B cell (primary cell): ENCODE measurements at regions not wholly inside any gene's neighbourhood (a gene's known extent, or its start where the extent isn't known, plus 50 kb on each side); places are given as distances from the start of the nearest gene placed in this dataset.

Experiments used
- ATAC-seq: fragments of 200-7000 bp; cut with Tn5 transposase; one replicate; pipeline ENCODE4 v1.10.0; 2021; ENCODE audit warnings: low read depth, mild to moderate bottlenecking, moderate number of reproducible peaks, moderate library complexity
- CTCF ChIA-PET: fragments of 350-600 bp; sonication (Branson Sonifier 250); formaldehyde crosslinking; loops from one replicate; lab custom pipeline; 2021; ENCODE audit warnings: antibody characterized with exemption, inconsistent platforms; lab: Charles Lee
- POLR2A ChIA-PET: fragments of 350-600 bp; sonication (Branson Sonifier 250); formaldehyde crosslinking; loops from one replicate; lab custom pipeline; 2021; ENCODE audit warnings: antibody characterized with exemption; lab: Charles Lee
- DNase-seq: peaks from one replicate; pipeline ENCODE4 v3.0.0; 2013
- H2AFZ ChIP-seq: 2 replicates; pipeline ENCODE4 v1.6.1; 2012; ENCODE audit warnings: mild to moderate bottlenecking, low read depth, low read length; ENCODE audit not compliant: insufficient read depth, poor library complexity, severe bottlenecking
- H3K27ac ChIP-seq, 2 donors: 1 replicate in 1 of 2; 2 replicates in 1 of 2; pipeline ENCODE4 v1.5.1; 2012 to 2013; ENCODE audit warnings: low read length in 2 of 2, mild to moderate bottlenecking in 2 of 2, moderate library complexity in 1 of 2
- H3K27me3 ChIP-seq, 4 experiments: fragments of 200-600 bp in 1 of 4; sonication (generic) in 1 of 4; replicated peaks in 1 of 4; 1 replicate in 2 of 4; 2 replicates in 2 of 4; pipeline versions ENCODE4 v1.6.1 to v1.7.0; 2013 to 2016; ENCODE audit warnings: low read length in 3 of 4, mild to moderate bottlenecking in 2 of 4, mixed read lengths in 1 of 4, moderate library complexity in 1 of 4; ENCODE audit not compliant: insufficient read depth in 4 of 4, control insufficient read depth in 3 of 4; ENCODE audit errors: control extremely low read depth in 1 of 4
- H3K36me3 ChIP-seq, 2 experiments: replicated peaks in 1 of 2; 1 replicate in 1 of 2; 2 replicates in 1 of 2; pipeline versions ENCODE4 v1.6.1 to v1.7.1; 2013; ENCODE audit warnings: low read length in 1 of 2; ENCODE audit not compliant: insufficient read depth in 2 of 2, control insufficient read depth in 1 of 2; ENCODE audit errors: control extremely low read depth in 1 of 2, extremely low read depth in 1 of 2
- H3K4me1 ChIP-seq, 2 donors: fragments of 200-600 bp in 1 of 2; sonication (generic) in 1 of 2; 1 replicate in 1 of 2; 2 replicates in 1 of 2; pipeline versions ENCODE4 v1.5.1 to v1.6.1; 2013 to 2017; ENCODE audit warnings: low read length in 2 of 2; ENCODE audit not compliant: control insufficient read depth in 2 of 2, insufficient read depth in 2 of 2
- H3K4me2 ChIP-seq: replicated peaks from 2 replicates; pipeline ENCODE3; 2012; ENCODE audit warnings: mild to moderate bottlenecking, low read depth, low read length; ENCODE audit not compliant: poor library complexity, severe bottlenecking
- H3K4me3 ChIP-seq, 5 experiments: fragments of 200-600 bp in 1 of 5; sonication (generic) in 1 of 5; 1 replicate in 3 of 5; 2 replicates in 2 of 5; pipeline versions ENCODE4 v1.5.1 to v1.7.0; 2011 to 2016; ENCODE audit warnings: low read length in 4 of 5, mild to moderate bottlenecking in 4 of 5, low read depth in 2 of 5, control low read depth in 1 of 5, moderate library complexity in 1 of 5; ENCODE audit not compliant: insufficient read depth in 1 of 5; ENCODE audit errors: control extremely low read depth in 1 of 5, extremely low read depth in 1 of 5
- H3K79me2 ChIP-seq: fragments of 200-600 bp; sonication (generic); one replicate; pipeline ENCODE4 v1.6.0; 2016; ENCODE audit warnings: low read length; ENCODE audit not compliant: control insufficient read depth, insufficient read depth
- H3K9ac ChIP-seq: fragments of 200-600 bp; sonication (generic); 2 replicates; pipeline ENCODE4 v1.6.1; 2017; ENCODE audit warnings: mild to moderate bottlenecking, low read length, moderate library complexity
- H3K9me3 ChIP-seq, 3 donors: one replicate each; pipeline versions ENCODE4 v1.6.1 to v1.7.1; 2013; ENCODE audit warnings: low read length in 2 of 3; ENCODE audit not compliant: control insufficient read depth in 2 of 3, insufficient read depth in 1 of 3; ENCODE audit errors: control extremely low read depth in 1 of 3
- H4K20me1 ChIP-seq: 2 replicates; pipeline ENCODE4 v1.6.0; 2012; ENCODE audit warnings: mild to moderate bottlenecking, low read length; ENCODE audit not compliant: insufficient read depth, control insufficient read depth, poor library complexity, severe bottlenecking
- H3K27ac Mint-ChIP-seq: one replicate; pipeline ENCODE4 v1.8.0; 2021; ENCODE audit warnings: mixed read lengths
- H3K27me3 Mint-ChIP-seq: one replicate; pipeline ENCODE4 v1.8.0; 2021; ENCODE audit warnings: mixed read lengths
- H3K4me1 Mint-ChIP-seq: one replicate; pipeline ENCODE4 v1.8.0; 2021; ENCODE audit warnings: mixed read lengths
- H3K4me3 Mint-ChIP-seq: one replicate; pipeline ENCODE4 v1.8.0; 2021; ENCODE audit warnings: mixed read lengths
- H3K9me3 Mint-ChIP-seq: one replicate; pipeline ENCODE4 v1.8.0; 2022; ENCODE audit warnings: mixed read lengths; ENCODE audit not compliant: insufficient read depth
- CTCF ChIP-seq: fragments of 200-600 bp; IDR thresholded peaks from one replicate; pipeline ENCODE4 v1.8.0; 2022; ENCODE audit warnings: antibody characterized with exemption, mild to moderate bottlenecking
- EZH2 ChIP-seq: IDR thresholded peaks from 2 replicates; pipeline ENCODE4 v1.6.1; 2012; ENCODE audit warnings: borderline replicate concordance, low read depth, mild to moderate bottlenecking, moderate library complexity, low read length; ENCODE audit not compliant: insufficient read depth, poor library complexity, severe bottlenecking
- WGBS: methylation state at CpG from one replicate; pipeline ENCODE4 v1.1.5; 2013; ENCODE audit warnings: missing lambda C conversion rate; ENCODE audit not compliant: insufficient coverage; 5-methylcytosine and 5-hydroxymethylcytosine counted together
- intact Hi-C: fragments of 100-400 bp; cut with micrococcal nuclease; formaldehyde crosslinking; loops from one replicate; pipeline ENCODE4 v1.10.0; 2022

GRCh38 chr2:226076529-226076928 is 677.0 kb downstream of the NYAP2 start:
- Histone ChIP-seq H3K36me3 (no peaks in the 10 kb centered on the region), H3K4me2 (no peak overlapping the region), H3K27ac (no peak overlapping the region), H3K4me3 (no peak overlapping the region), H3K9me3 (no peaks in the 10 kb centered on the region), H3K9ac (no peak overlapping the region), H3K4me1 (no peaks in the 10 kb centered on the region), H2AFZ (no peak overlapping the region), H3K27me3 (no peaks in the 10 kb centered on the region), H3K79me2 (no peaks in the 10 kb centered on the region), H4K20me1 (no peaks in the 10 kb centered on the region)
- H3K27ac Mint-ChIP-seq: no peak overlapping the region
- no peaks in the 10 kb centered on the region for H3K4me1 Mint-ChIP-seq
- TF ChIP-seq CTCF: no peak
- no peak for TF ChIP-seq EZH2
- no peaks in the 10 kb centered on the region for H3K27me3 Mint-ChIP-seq
- intact Hi-C loops: no loop called here
- ChIA-PET CTCF (no interaction called here), POLR2A (no interaction called here)
- no peak for DNase-seq
- no peak overlapping the region for H3K4me3 Mint-ChIP-seq
- ATAC-seq: no peak
- WGBS: no CpG with 5 or more reads among the region's 1 CpG
- no peaks in the 10 kb centered on the region for H3K9me3 Mint-ChIP-seq

GRCh38 chr2:226074391-226074790 is 674.9 kb downstream of the NYAP2 start:
- Mint-ChIP-seq H3K27ac (no peak overlapping the region), H3K9me3 (no peaks in the 10 kb centered on the region), H3K4me3 (no peak overlapping the region), H3K27me3 (no peaks in the 10 kb centered on the region), H3K4me1 (no peaks in the 10 kb centered on the region)
- CTCF ChIA-PET: no interaction called here
- Histone ChIP-seq H3K27ac (no peak overlapping the region), H3K4me1 (no peaks in the 10 kb centered on the region), H3K4me3 (no peak overlapping the region), H3K79me2 (no peaks in the 10 kb centered on the region), H3K9me3 (no peaks in the 10 kb centered on the region), H3K9ac (no peak overlapping the region), H3K27me3 (no peaks in the 10 kb centered on the region), H4K20me1 (no peaks in the 10 kb centered on the region), H2AFZ (no peak overlapping the region), H3K36me3 (no peaks in the 10 kb centered on the region), H3K4me2 (no peak overlapping the region)
- TF ChIP-seq CTCF (no peak), EZH2 (no peak)
- POLR2A ChIA-PET: no interaction called here
- intact Hi-C loops: no loop called here
- WGBS: 93% methylated on average over 4 of the region's 5 CpGs
- ATAC-seq (no peak), DNase-seq (no peak)
